Glomerular endothelial cell (primary cell): ENCODE measurements at regions not wholly inside any gene's neighbourhood (a gene's known extent, or its start where the extent isn't known, plus 50 kb on each side); places are given as distances from the start of the nearest gene placed in this dataset.
"Not testable (repeated sequence)": the region's sequence is repeated elsewhere in the genome, so short reads cannot be mapped to it uniquely, and the experiment has no call there.

Experiments
- DNase-seq: peaks from one replicate; pipeline ENCODE4 v3.0.0-alpha.2; 2011; ENCODE audit warnings: low read depth, low spot score; ENCODE audit errors: extremely low read depth

GRCh38 chr6:144666781-144667180 is 381.6 kb downstream of the UTRN start:
- no peak for DNase-seq

GRCh38 chr6:144667532-144668503 is 382.7 kb downstream of the UTRN start:
- no peak for DNase-seq

GRCh38 chr6:144670259-144670658 is 385.1 kb downstream of the UTRN start:
- not testable (repeated sequence) for DNase-seq

- DNase-seq, result no peak
These were observed 388.7 kb downstream of the UTRN start for GRCh38 chr6:144673807-144674206.

GRCh38 chr6:144675231-144675861 is 390.2 kb downstream of the UTRN start:
- DNase-seq, result no peak

GRCh38 chr6:144676310-144676709 is 391.2 kb downstream of the UTRN start:
- DNase-seq, result not testable (repeated sequence)

- not testable (repeated sequence) for DNase-seq
These were observed 392.1 kb downstream of the UTRN start for GRCh38 chr6:144677263-144677662.

- no peak for DNase-seq
These were observed 393.7 kb downstream of the UTRN start for GRCh38 chr6:144678844-144679243.

- DNase-seq, result no peak
These were observed 396.2 kb downstream of the UTRN start for GRCh38 chr6:144681334-144681733.

GRCh38 chr6:144683216-144684070 is 398.3 kb downstream of the UTRN start:
- DNase-seq, result no peak

GRCh38 chr6:144688713-144689112 is 403.6 kb downstream of the UTRN start:
- DNase-seq, result no peak

GRCh38 chr6:144689503-144690040 is 404.4 kb downstream of the UTRN start:
- DNase-seq, result no peak

- no peak for DNase-seq
These were observed 405.0 kb downstream of the UTRN start for GRCh38 chr6:144690133-144690532.

- no peak for DNase-seq
These were observed 405.5 kb downstream of the UTRN start for GRCh38 chr6:144690666-144691065.

- DNase-seq, result not testable (repeated sequence)
These were observed 406.9 kb downstream of the UTRN start for GRCh38 chr6:144692050-144692449.

- no peak for DNase-seq
These were observed 410.9 kb downstream of the UTRN start for GRCh38 chr6:144695858-144696533.

- DNase-seq, result no peak
These were observed 411.7 kb downstream of the UTRN start for GRCh38 chr6:144696610-144697368.

- DNase-seq, result no peak
These were observed 412.2 kb downstream of the UTRN start for GRCh38 chr6:144697369-144697760.

- no peak for DNase-seq
These were observed 412.7 kb downstream of the UTRN start for GRCh38 chr6:144697801-144698200.
